Left renal pelvis (tissue), 4 donors: ENCODE measurements at regions not wholly inside any gene's neighbourhood (a gene's known extent, or its start where the extent isn't known, plus 50 kb on each side); places are given as distances from the start of the nearest gene placed in this dataset.

Source experiments
- DNase-seq, 4 donors: peaks; one replicate each; pipeline ENCODE4 v3.0.0-alpha.2; 2013; ENCODE audit warnings: low read depth in 4 of 4, low spot score in 3 of 4

DNA sequence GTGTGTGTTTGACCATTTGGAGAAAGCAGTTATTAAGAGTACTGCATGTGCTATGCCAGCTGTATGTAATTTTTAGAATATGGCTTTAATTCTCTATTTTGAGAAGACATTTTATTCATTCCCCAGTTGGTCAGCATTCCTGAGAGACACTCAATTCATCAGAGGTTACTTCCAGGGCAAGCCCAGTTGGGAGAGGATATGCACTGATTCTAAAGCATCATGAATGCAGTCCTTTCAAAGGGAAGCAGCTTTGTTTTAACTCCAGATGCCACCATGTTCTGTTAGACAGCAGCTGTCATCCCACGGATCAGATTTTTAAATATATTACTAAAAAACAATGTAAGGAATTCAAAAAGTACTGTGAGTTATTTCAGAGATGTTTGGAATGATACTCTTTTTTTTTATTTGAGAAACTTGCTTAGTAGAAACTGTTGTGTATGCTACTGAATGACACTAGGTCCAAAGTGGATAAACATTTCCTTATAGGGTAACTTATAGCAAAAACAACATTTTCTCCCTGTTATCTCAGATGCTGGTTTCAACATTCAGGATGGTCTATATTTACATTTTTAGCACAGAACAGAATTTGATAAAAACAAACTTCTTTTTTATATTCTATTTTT lies 149.5 kb upstream of the B3GALT2 start:
- no peak for DNase-seq

DNA sequence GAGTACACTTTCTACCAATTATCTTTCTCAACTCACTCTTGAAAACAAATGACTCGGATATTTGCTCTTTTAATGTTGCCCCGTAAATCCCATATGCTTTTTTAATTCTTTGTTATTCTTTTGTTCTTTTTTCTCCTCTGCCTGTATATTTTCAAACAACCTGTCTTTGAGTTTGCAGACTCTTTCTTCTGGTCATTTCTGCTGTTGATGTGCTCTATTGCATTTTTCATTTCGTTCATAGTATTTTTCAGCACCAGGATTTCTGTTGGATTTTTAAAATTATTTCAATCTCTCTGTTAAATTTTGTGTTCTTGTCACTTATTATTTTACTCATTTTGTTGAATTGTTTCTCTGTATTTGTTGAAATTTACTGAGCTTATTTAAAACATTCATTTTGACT lies 146.8 kb upstream of the B3GALT2 start:
- DNase-seq: no peak

DNA sequence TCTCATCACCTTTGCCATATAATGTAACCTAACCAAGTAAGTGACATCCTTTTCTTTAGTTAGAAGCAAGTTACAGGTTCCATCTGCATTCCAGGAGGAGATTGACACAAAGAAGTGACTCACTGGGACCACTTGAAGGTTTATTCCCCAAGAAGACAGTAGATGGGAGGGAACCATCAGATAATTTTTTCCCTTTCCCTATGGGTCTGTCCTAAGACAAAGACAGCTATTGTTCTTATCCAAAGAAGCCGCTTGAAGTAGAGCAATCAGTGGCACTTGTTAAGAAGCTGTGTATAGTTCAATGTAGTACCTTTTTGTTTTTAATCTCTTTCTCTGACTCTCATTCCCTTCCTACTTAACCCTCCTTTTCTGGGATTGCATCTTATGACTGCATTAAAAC lies 139.9 kb upstream of the B3GALT2 start:
- no peak for DNase-seq

DNA sequence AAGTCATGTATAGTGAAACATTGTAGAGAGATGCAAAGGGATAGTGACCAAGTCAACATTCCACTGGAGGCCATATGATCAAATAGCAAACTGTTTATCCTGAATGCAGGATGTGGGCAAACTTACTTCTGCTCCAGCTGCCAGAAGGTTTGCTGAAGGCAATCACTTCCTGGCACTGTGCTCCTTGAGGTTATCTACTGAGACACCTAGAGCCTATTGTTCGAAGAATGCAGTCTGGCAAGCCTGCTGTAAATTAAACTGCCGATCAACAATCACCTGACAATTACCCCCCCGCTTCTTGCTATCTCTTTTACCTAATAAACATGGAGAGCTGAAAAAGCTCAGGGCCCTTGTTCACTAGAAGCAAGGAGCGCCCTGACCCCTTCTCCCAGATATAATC lies 139.4 kb upstream of the B3GALT2 start:
- no peak for DNase-seq

DNA sequence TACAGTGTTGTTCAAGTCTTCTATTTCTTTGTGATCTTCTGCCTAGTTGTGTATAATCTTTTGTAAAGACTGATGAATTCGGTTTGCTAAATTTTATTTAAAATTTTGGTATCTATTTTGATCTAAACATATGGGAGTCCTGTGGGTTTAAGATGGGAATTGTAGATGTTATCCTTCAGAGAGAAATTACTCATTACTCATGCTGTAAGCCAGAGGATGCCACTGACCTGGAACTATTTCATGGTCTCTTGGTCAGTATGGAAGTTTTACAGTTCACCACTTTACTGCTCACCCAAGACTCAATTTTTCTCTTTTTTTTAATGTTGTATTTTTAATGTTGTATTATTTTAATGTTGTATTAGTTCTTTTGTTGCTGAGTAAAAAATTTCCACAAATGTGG lies 138.6 kb upstream of the B3GALT2 start:
- no peak for DNase-seq

DNA sequence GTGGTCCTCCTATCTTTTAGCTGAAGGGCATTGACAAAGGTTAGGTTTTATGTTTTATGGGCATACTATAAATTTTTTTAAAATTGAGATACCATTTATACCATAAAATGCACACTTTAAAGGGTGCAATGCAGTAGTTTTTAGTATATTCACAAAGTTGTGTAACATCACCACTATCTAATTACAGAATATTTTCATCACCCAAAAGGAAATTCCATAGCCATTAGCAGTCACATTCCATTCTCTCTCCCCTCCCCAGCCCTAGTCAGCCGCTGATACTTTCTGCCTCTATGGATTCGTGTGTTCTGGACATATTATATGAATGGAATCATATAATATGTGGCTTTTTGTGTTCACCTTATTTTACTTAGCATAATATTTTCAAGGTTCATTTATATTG lies 135.8 kb upstream of the B3GALT2 start:
- no peak for DNase-seq

DNA sequence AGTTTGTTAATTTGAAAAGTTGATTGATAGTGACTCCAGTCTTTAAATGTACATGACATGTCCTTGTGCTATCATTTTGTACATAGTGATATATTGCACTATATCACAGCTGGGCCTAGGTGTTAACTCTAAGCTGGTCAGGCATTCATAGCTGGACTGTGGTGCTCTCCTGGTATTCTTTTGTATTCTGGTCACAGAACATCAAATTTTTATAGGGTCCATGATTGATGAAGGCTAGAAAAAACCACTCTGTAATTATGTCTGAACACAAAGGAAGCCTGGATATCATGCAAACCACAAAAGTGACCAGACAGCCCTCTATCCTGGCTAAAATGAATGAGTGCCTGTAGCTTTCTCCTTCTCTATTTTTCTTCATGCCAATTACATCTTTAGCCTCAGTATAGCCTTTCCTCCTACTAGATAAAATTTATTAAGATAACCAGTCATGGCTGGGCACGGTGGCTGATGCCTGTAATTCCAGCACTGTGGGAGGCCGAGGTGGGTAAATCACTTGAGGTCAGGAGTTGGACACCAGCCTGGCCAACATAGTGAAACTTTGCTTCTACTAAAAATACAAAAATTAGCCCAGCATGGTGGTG lies 134.9 kb upstream of the B3GALT2 start:
- DNase-seq: no peak

DNA sequence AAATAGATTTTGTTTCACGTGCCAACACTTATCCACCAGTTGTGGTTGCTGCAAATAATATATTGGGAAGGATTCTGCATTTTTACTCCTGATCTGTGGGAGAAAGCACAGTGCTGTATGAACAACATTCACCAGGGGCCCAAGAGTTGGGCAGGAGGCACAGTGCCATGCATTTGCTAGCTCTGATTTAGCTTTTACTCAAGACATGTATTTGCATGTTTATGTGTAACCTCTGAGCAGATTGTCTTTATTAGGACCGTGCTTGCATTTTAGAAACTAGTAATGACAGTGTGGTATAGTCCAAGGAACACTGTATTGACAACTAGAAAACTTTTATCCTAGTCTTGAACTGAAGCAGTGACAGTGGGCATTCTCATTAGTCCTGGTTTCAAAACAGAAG lies 133.9 kb upstream of the B3GALT2 start:
- DNase-seq: no peak

DNA sequence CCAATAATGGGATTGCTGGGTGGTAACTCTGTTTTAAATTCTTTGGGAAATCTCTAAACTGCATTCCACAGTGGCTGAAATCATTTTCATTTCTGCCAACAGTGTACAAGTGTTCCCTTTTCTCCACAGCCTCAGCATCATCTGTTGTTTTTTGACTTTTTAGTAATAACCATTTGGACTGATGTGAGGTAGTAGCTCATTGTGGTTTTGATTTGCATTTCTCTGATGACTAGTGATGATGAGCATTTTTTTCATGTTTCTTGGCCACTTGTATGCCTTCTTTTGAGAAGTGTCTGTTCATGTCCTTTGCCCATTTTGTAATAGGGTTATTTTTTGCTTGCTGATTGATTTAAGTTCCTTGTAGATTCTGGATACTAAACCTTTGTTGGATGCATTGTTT lies 131.9 kb upstream of the B3GALT2 start:
- no peak for DNase-seq

DNA sequence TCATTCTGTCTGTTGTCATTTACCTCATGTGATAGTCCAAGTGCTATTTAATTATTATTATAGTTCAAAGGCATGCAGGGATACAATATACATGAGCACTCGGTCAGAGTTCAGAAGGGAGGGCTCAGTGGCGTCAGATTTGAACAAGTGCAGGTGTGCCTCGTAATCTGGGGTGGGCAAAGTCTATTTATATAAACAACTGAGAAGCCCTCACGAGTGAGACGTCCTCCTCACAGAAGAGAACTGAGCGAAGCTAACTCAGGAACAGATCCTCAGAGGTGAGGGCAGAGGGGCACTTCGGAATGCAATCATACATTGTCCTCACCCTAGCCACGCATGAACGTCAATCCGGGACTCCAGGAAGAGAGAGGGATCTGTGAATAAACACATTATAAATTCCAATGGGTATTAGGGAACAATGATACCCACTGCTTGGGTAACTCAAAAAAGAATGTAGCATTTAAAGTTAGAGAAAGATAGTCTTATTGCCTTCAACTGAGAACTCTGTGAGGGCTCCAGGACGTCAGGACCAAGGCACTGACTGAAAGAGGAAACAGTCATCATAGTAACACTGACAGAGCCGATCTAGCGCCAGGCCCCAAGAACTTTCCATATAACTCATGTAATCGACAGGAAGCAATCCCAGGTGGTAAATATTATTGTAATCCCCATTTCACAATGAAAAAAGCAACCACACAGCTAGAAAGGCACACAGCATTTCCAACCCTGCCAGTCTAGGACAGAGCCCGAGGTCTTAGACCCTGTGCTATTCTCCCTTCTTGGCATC lies 127.1 kb upstream of the B3GALT2 start:
- no peak for DNase-seq

DNA sequence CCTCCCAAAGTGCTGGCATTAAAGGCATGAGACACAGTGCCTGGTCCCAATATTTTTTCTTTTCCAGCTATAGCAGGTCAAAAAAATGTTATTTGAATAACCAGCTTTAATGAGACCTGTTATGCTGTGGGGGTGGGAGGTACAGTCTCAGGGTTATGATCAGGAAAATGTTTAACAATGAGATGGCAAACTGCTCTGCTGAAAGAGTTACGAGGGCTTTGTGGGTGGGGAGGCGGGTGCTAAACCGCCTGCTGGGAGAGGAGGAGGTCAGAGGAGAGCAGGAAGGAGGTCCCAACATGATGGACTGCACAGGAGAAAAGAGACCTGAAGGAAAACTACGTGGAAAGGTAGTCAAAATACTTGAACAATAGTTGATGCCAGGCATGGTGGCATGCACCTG lies 126.0 kb upstream of the B3GALT2 start:
- DNase-seq: no peak

DNA sequence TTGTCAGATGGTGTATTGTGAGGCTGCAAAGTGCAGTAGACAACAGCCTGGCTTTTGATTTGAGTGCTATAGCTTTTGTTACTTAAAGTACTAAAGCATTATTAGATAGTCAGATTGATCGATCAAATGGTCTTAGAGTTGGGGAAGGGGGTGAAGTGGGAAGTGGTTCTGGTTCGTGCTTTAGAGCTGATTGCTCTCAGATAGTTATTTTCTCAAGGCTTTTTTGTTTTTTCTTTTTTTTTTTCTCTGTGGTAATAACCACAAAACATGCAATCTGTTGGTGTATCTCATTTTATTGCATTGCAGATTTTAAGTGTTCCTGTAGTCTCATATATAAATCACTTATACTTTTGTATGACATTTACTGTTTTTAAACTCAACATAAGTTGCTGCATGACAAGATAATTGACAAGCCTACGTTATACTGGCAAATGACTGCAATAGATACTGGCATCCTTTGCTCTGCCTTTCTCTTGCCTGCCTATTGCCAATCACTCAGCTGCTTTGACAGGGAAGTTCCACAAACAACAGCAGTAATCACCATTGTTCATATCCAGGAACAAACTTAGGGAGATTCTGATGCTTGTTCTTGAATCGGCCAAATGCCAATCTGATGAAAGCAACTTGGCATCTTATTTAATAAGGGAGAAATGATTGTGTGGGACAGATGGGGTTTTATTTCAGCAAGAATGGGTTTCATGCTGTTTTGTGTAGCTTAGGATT lies 125.0 kb upstream of the B3GALT2 start:
- DNase-seq: no peak

DNA sequence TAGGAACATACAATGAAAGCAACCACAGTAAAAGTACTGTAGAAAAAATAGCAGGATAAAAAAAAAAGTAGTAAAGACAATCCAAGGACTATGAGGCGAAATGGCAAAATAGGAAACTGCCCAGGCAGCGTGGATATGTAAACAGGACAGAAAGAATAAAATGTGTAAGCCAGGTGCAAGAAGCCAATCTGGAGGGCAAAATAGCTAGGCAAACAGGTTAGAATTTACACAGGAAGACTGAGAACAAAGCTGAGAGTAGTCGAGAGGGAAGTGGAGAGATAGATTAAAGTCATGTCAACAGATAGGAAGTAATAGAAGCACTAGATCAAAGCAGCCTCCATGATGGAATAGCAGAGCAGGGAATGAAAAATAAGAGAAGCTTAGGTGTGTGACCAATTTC lies 124.2 kb upstream of the B3GALT2 start:
- DNase-seq: no peak

DNA sequence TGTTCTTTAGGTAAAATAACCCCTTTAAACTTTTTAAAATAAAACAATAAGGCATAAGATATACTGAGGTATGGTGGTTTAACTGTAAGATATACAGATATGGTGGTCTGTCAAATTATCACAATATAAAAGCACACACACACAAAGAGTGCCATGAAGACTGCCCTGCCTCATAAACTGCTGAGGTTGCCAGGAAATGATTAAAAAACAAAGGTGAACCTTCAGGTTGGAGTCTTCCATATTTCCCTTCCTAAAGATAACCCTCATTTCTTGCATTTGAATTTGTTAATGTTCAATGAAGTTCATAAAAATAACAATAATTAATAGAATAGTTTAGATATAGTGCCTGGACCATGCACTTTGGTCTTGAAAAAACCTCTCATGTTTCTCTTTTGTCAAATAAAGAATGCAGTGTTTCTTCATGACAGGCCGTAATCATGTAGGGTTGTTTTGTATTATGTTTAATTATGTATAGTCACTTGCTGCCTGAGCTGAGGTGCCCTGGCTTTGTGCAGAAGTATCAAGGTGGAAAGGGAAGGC lies 123.6 kb upstream of the B3GALT2 start:
- DNase-seq: no peak

DNA sequence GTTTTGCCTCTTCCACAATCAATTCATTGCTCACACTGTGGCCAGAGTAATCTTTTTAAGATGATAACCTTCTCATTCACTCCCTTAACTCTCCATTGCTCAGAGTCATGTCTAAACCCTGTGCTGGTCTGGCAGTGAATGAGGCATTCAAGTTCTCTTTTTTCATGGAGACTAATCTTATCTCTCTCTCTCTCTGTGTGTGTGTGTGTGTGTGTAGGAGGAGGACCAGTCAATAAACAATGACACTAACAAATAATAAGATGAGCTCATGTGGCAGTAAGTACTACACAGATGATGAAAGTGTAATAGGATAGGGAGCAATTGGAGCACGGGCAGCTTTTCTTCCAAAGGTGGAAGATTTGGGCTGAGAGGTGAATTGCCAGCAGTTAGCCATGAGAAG lies 122.0 kb upstream of the B3GALT2 start:
- DNase-seq: no peak

DNA sequence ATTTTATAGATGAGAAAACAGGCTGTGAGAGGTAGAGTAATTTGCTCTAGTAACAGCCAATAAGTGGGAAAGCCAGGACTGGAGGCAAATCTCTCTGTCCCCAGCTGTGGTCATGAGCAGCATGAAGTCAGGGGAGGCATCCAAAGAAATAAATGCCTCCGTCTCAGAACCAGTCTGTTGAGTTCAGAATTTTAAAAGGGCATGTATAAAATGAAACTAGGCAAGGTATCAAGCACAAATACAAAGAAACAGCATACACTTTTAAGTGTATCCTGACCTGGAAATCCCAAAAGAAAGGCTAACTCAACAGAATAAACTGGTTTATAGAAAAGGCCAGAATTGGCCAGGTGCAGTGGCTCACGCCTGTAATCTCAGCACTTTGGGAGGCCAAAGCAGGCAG lies 120.0 kb upstream of the B3GALT2 start:
- no peak for DNase-seq
